A673 (cell line): ENCODE measurements at regions not wholly inside any gene's neighbourhood (a gene's known extent, or its start where the extent isn't known, plus 50 kb on each side); places are given as distances from the start of the nearest gene placed in this dataset.

Experiments used
- BruUV-seq: library from RNA; stranded (reverse); fragments of 400-500 nt; replicated peaks from 2 replicates; lab custom pipeline; 2021; lab: Mats Ljungman, UMichigan
- CTCF ChIA-PET: fragments of 300-600 bp; sonication (Branson Sonifier 250); formaldehyde crosslinking; loops from one replicate; lab custom pipeline; 2022; ENCODE audit warnings: antibody characterized with exemption; lab: Charles Lee
- POLR2A ChIA-PET: fragments of 300-600 bp; sonication (Branson Sonifier 250); formaldehyde crosslinking; loops from one replicate; lab custom pipeline; 2022; ENCODE audit warnings: antibody characterized with exemption; ENCODE audit not compliant: low non-redundant PET; lab: Charles Lee
- DNase-seq: peaks from one replicate; pipeline ENCODE4 v3.0.0-alpha.2; 2015; ENCODE audit warnings: low spot score
- H3K27ac ChIP-seq: fragments of 200-600 bp; sonication (generic); 2 replicates; pipeline ENCODE4 v1.5.1; 2016; ENCODE audit warnings: mixed run types, low read depth, mild to moderate bottlenecking, mixed read lengths, antibody characterized with exemption, low read length; ENCODE audit not compliant: poor library complexity, severe bottlenecking
- H3K27me3 ChIP-seq: fragments of 200-600 bp; sonication (generic); replicated peaks from 2 replicates; pipeline ENCODE4 v1.6.1; 2017; ENCODE audit warnings: mixed run types, low read depth, mild to moderate bottlenecking, mixed read lengths, antibody characterized with exemption, low read length; ENCODE audit not compliant: insufficient read depth, poor library complexity
- H3K36me3 ChIP-seq: fragments of 200-600 bp; sonication (generic); 2 replicates; pipeline ENCODE4 v1.6.1; 2016; ENCODE audit warnings: mixed run types, mild to moderate bottlenecking, mixed read lengths, antibody characterized with exemption, low read length; ENCODE audit not compliant: insufficient read depth, poor library complexity, severe bottlenecking
- H3K4me1 ChIP-seq: fragments of 200-600 bp; sonication (generic); 2 replicates; pipeline ENCODE4 v1.6.1; 2017; ENCODE audit warnings: mixed run types, mild to moderate bottlenecking, mixed read lengths, antibody characterized with exemption, low read length; ENCODE audit not compliant: insufficient read depth, poor library complexity, severe bottlenecking
- H3K4me3 ChIP-seq: fragments of 200-600 bp; sonication (generic); 2 replicates; pipeline ENCODE4 v1.5.1; 2016; ENCODE audit warnings: low read depth, mixed run types, mild to moderate bottlenecking, mixed read lengths, low read length; ENCODE audit not compliant: poor library complexity, severe bottlenecking
- H3K9me3 ChIP-seq: fragments of 200-600 bp; sonication (generic); 2 replicates; pipeline ENCODE4 v1.6.1; 2016; ENCODE audit warnings: mixed run types, low read depth, mild to moderate bottlenecking, mixed read lengths, antibody characterized with exemption, low read length; ENCODE audit not compliant: poor library complexity, severe bottlenecking
- CTCF ChIP-seq: fragments of 300-800, 200-600 bp; sonication (generic); conservative IDR thresholded peaks from 2 replicates; pipeline ENCODE4 v1.5.1; 2017; ENCODE audit warnings: low read depth, mild to moderate bottlenecking, antibody characterized with exemption, low read length, moderate library complexity, mixed read lengths
- EZH2 ChIP-seq: fragments of 200-600 bp; sonication (generic); IDR thresholded peaks from 2 replicates; pipeline ENCODE4 v1.6.1; 2017; ENCODE audit warnings: borderline replicate concordance, low read depth, mild to moderate bottlenecking, mixed read lengths, antibody characterized with exemption, low read length; ENCODE audit not compliant: poor library complexity, severe bottlenecking
- intact Hi-C: fragments of 100-400 bp; cut with micrococcal nuclease; formaldehyde crosslinking; loops from one replicate; pipeline ENCODE4 v1.10.0; 2022; ENCODE audit not compliant: unreplicated experiment

DNA sequence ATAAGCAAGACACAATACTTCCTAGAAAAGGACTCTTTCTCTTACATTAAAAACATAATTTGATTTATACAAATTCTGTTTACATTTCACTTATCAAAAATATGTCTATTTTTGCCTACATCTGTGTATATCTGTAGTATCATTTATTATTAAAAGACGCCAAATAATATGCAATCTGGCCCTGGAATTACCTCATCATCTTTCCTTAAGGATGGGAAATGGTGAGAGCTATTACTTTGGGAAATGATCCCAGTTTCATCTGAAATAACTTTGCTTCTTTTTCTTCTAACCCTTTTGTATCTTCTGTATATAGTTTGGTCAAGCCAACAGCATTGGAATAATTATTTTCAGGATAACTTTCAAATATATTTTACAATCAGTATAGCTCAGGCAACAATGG, 85.0 kb downstream of the FAS start:
- Histone ChIP-seq H3K4me3 (no peak overlapping the region), H3K27me3 (no peaks in the 10 kb centered on the region), H3K36me3 (no peaks in the 10 kb centered on the region), H3K4me1 (peaks cover 8% of the 10 kb centered on the region), H3K27ac (no peak overlapping the region), H3K9me3 (no peaks in the 10 kb centered on the region)
- CTCF ChIA-PET = no interaction called here
- no TSS peak for BruUV-seq
- DNase-seq = no peak
- POLR2A ChIA-PET = no interaction called here
- TF ChIP-seq CTCF = no peak
- TF ChIP-seq EZH2 = no peak
- intact Hi-C loops = no loop called here

DNA sequence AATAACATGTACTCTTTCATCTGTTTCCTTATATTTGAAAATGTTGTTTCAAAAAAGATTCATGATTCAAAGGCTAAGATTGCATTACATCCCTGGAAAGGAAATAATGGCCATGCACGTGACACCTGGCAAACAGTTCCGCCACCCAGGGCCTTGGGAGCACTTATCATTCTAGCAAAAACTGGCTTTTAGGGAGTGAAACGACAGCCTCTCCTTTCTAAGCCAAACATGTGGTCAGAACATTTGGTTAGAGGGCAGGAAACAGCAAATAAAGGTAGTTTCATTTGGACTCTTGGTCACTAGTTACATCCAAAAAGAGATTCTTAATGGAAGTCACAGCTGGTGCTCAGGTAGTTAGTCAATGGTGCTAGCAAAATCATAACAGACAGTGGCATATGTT, 83.5 kb downstream of the FAS start:
- no peak overlapping the region for H3K27ac ChIP-seq

GRCh38 chr10:89073719-89074118, 83.1 kb downstream of the FAS start:
- no peak overlapping the region for H3K27ac ChIP-seq
- no peak overlapping the region for H3K4me3 ChIP-seq
- H3K4me1 ChIP-seq = peaks cover 5% of the 10 kb centered on the region
- no TSS peak for BruUV-seq
- CTCF ChIA-PET = no interaction called here
- DNase-seq = no peak
- H3K36me3 ChIP-seq = no peaks in the 10 kb centered on the region
- POLR2A ChIA-PET = no interaction called here
- H3K27me3 ChIP-seq = no peaks in the 10 kb centered on the region
- TF ChIP-seq EZH2 (no peak), CTCF (no peak)
- intact Hi-C loops = no loop called here
- no peaks in the 10 kb centered on the region for H3K9me3 ChIP-seq

More for the DNA sequence above, 83.5 kb downstream of the FAS start:
- H3K9me3 ChIP-seq = no peaks in the 10 kb centered on the region
- intact Hi-C loops = no loop called here
- DNase-seq = no peak
- H3K4me3 ChIP-seq = no peak overlapping the region
- BruUV-seq = no TSS peak
- TF ChIP-seq EZH2 = no peak
- TF ChIP-seq CTCF = no peak
- ChIA-PET CTCF (no interaction called here), POLR2A (no interaction called here)
- peaks cover 5% of the 10 kb centered on the region for H3K4me1 ChIP-seq
- H3K36me3 ChIP-seq = no peaks in the 10 kb centered on the region
- no peaks in the 10 kb centered on the region for H3K27me3 ChIP-seq
